ENCODE measurements at regions not wholly inside any gene's neighbourhood (a gene's known extent, or its start where the extent isn't known, plus 50 kb on each side); places are given as distances from the start of the nearest gene placed in this dataset.

GRCh38 chr6:139713424-139713823, 339.0 kb upstream of the CITED2 start:
- no TSS peak for BruUV-seq (replicated peaks)
- H3K36me3 ChIP-seq (ENCODE audit: control insufficient read depth, insufficient read depth, low read length): no peaks in the 10 kb centered on the region
- H3K4me3 ChIP-seq (ENCODE audit: low read depth, low read length): no peak overlapping the region
- no peaks in the 10 kb centered on the region for H3K27me3 Mint-ChIP-seq (ENCODE audit: insufficient read depth, unreplicated experiment)
- H3K9me3 Mint-ChIP-seq (ENCODE audit: unreplicated experiment): no peaks in the 10 kb centered on the region
- intact Hi-C loops (cut with micrococcal nuclease; ENCODE audit: unreplicated experiment): no loop called here
- no peaks in the 10 kb centered on the region for H3K27me3 ChIP-seq (replicated peaks; ENCODE audit: control insufficient read depth, insufficient read depth, low read length)
- H3K4me3 Mint-ChIP-seq (ENCODE audit: unreplicated experiment): no peak overlapping the region
- no peaks in the 10 kb centered on the region for H3K9me3 ChIP-seq
- H3K36me3 Mint-ChIP-seq (ENCODE audit: insufficient read depth, unreplicated experiment): no peaks in the 10 kb centered on the region
- H3K27ac Mint-ChIP-seq (ENCODE audit: unreplicated experiment): peak overlapping the region; percentile 4
- ChIA-PET CTCF (no interaction called here), POLR2A (no interaction called here)
- peaks cover 39% of the 10 kb centered on the region for H3K4me1 ChIP-seq
- peaks cover 27% of the 10 kb centered on the region for H3K4me1 Mint-ChIP-seq (ENCODE audit: low read depth, unreplicated experiment)
- TF ChIP-seq CTCF (IDR thresholded peaks at IDR 0.05; ENCODE audit: insufficient read depth in 1 of 2, low read depth in 1 of 2, low read length in 1 of 2, severe bottlenecking in 1 of 2, unreplicated experiment in 1 of 2): no peak
- no peak for DNase-seq

GRCh38 chr6:139712830-139713229, 338.4 kb upstream of the CITED2 start:
- Histone ChIP-seq H3K9me3 (no peaks in the 10 kb centered on the region), H3K36me3 (ENCODE audit: control insufficient read depth, insufficient read depth, low read length) (no peaks in the 10 kb centered on the region), H3K27me3 (replicated peaks; ENCODE audit: control insufficient read depth, insufficient read depth, low read length) (no peaks in the 10 kb centered on the region), H3K4me3 (ENCODE audit: low read depth, low read length) (no peak overlapping the region), H3K4me1 (peaks cover 45% of the 10 kb centered on the region)
- POLR2A ChIA-PET: no interaction called here
- H3K36me3 Mint-ChIP-seq (ENCODE audit: insufficient read depth, unreplicated experiment): no peaks in the 10 kb centered on the region
- peaks cover 33% of the 10 kb centered on the region for H3K4me1 Mint-ChIP-seq (ENCODE audit: low read depth, unreplicated experiment)
- H3K4me3 Mint-ChIP-seq (ENCODE audit: unreplicated experiment): no peak overlapping the region
- no peak overlapping the region for H3K27ac Mint-ChIP-seq (ENCODE audit: unreplicated experiment)
- TF ChIP-seq CTCF (IDR thresholded peaks at IDR 0.05; ENCODE audit: insufficient read depth in 1 of 2, low read depth in 1 of 2, low read length in 1 of 2, severe bottlenecking in 1 of 2, unreplicated experiment in 1 of 2): no peak
- H3K9me3 Mint-ChIP-seq (ENCODE audit: unreplicated experiment): no peaks in the 10 kb centered on the region
- intact Hi-C loops (cut with micrococcal nuclease; ENCODE audit: unreplicated experiment): no loop called here
- no peak for DNase-seq
- H3K27me3 Mint-ChIP-seq (ENCODE audit: insufficient read depth, unreplicated experiment): no peaks in the 10 kb centered on the region
- CTCF ChIA-PET: no interaction called here
- BruUV-seq (replicated peaks): no TSS peak

- H3K27ac Mint-ChIP-seq (ENCODE audit: unreplicated experiment): no peak overlapping the region
- BruUV-seq (replicated peaks): no TSS peak
Measured at GRCh38 chr6:139711804-139712585, 337.5 kb upstream of the CITED2 start.

More at GRCh38 chr6:139711804-139712585, 337.5 kb upstream of the CITED2 start:
- Mint-ChIP-seq H3K4me3 (ENCODE audit: unreplicated experiment) (no peak overlapping the region), H3K9me3 (ENCODE audit: unreplicated experiment) (no peaks in the 10 kb centered on the region), H3K36me3 (ENCODE audit: insufficient read depth, unreplicated experiment) (no peaks in the 10 kb centered on the region), H3K4me1 (ENCODE audit: low read depth, unreplicated experiment) (peaks cover 34% of the 10 kb centered on the region), H3K27me3 (ENCODE audit: insufficient read depth, unreplicated experiment) (no peaks in the 10 kb centered on the region)
- no peaks in the 10 kb centered on the region for H3K36me3 ChIP-seq (ENCODE audit: control insufficient read depth, insufficient read depth, low read length)
- POLR2A ChIA-PET: no interaction called here
- DNase-seq: no peak
- no peaks in the 10 kb centered on the region for H3K9me3 ChIP-seq
- intact Hi-C loops (cut with micrococcal nuclease; ENCODE audit: unreplicated experiment): no loop called here
- H3K4me3 ChIP-seq (ENCODE audit: low read depth, low read length): no peak overlapping the region
- CTCF ChIA-PET: no interaction called here
- TF ChIP-seq CTCF (IDR thresholded peaks at IDR 0.05; ENCODE audit: insufficient read depth in 1 of 2, low read depth in 1 of 2, low read length in 1 of 2, severe bottlenecking in 1 of 2, unreplicated experiment in 1 of 2): no peak
- H3K27me3 ChIP-seq (replicated peaks; ENCODE audit: control insufficient read depth, insufficient read depth, low read length): no peaks in the 10 kb centered on the region
- peaks cover 53% of the 10 kb centered on the region for H3K4me1 ChIP-seq
